GM23248 (cell line): ENCODE measurements at regions not wholly inside any gene's neighbourhood (a gene's known extent, or its start where the extent isn't known, plus 50 kb on each side); places are given as distances from the start of the nearest gene placed in this dataset.

Source experiments
- DNase-seq: peaks from one replicate; pipeline ENCODE4 v3.0.0-alpha.2; 2015
- H2AFZ ChIP-seq: fragments of 200-600 bp; sonication (generic); 2 replicates; pipeline ENCODE4 v1.6.1; 2016; ENCODE audit warnings: antibody characterized with exemption
- H3F3A ChIP-seq: fragments of 200-600 bp; sonication (generic); 2 replicates; pipeline ENCODE4 v1.6.1; 2016; ENCODE audit warnings: mild to moderate bottlenecking, antibody characterized with exemption, mixed run types; ENCODE audit not compliant: insufficient read depth
- H3K27ac ChIP-seq: fragments of 200-600 bp; sonication (generic); 2 replicates; pipeline ENCODE4 v1.5.1; 2016; ENCODE audit warnings: mild to moderate bottlenecking
- H3K27me3 ChIP-seq: fragments of 200-600 bp; sonication (generic); replicated peaks from 2 replicates; pipeline ENCODE4 v1.6.1; 2016; ENCODE audit warnings: mild to moderate bottlenecking; ENCODE audit not compliant: insufficient read depth
- H3K36me3 ChIP-seq: fragments of 200-600 bp; sonication (generic); 2 replicates; pipeline ENCODE4 v1.6.1; 2016; ENCODE audit warnings: low read depth, mild to moderate bottlenecking
- H3K4me1 ChIP-seq: fragments of 200-600 bp; sonication (generic); 2 replicates; pipeline ENCODE4 v1.6.1; 2016; ENCODE audit warnings: mild to moderate bottlenecking; ENCODE audit not compliant: insufficient read depth
- H3K4me2 ChIP-seq: fragments of 200-600 bp; sonication (generic); one replicate; pipeline ENCODE4 v1.6.1; 2016; ENCODE audit warnings: mild to moderate bottlenecking; ENCODE audit not compliant: unreplicated experiment
- H3K4me3 ChIP-seq: fragments of 200-600 bp; sonication (generic); 2 replicates; pipeline ENCODE4 v1.5.1; 2016; ENCODE audit warnings: mild to moderate bottlenecking
- H3K79me2 ChIP-seq: fragments of 200-600 bp; sonication (generic); 2 replicates; pipeline ENCODE4 v1.6.1; 2016; ENCODE audit warnings: mild to moderate bottlenecking; ENCODE audit not compliant: insufficient read depth
- H3K9ac ChIP-seq: fragments of 200-600 bp; sonication (generic); 2 replicates; pipeline ENCODE4 v1.6.1; 2016; ENCODE audit warnings: mild to moderate bottlenecking
- H3K9me2 ChIP-seq: fragments of 200-600 bp; sonication (generic); 2 replicates; pipeline ENCODE4 v1.6.1; 2016; ENCODE audit warnings: mixed run types, mild to moderate bottlenecking, moderate library complexity; ENCODE audit not compliant: insufficient read depth
- H3K9me3 ChIP-seq: fragments of 200-600 bp; sonication (generic); one replicate; pipeline ENCODE4 v1.6.1; 2017; ENCODE audit warnings: low read depth
- H4K20me1 ChIP-seq: fragments of 200-600 bp; sonication (generic); 2 replicates; pipeline ENCODE4 v1.6.0; 2016; ENCODE audit not compliant: insufficient read depth
- EZH2 ChIP-seq: fragments of 200-600 bp; sonication (generic); IDR thresholded peaks from 2 replicates; pipeline ENCODE4 v1.6.1; 2018; ENCODE audit warnings: antibody characterized with exemption, mild to moderate bottlenecking; ENCODE audit not compliant: insufficient read depth, poor library complexity, severe bottlenecking
- EZH2phosphoT487 ChIP-seq: fragments of 200-600 bp; sonication (generic); IDR thresholded peaks from 2 replicates; pipeline ENCODE4 v1.6.1; 2018; ENCODE audit warnings: antibody characterized with exemption, moderate library complexity, mild to moderate bottlenecking, low read depth; ENCODE audit not compliant: insufficient read depth
- WGBS, 2 experiments: methylation state at CpG; one replicate each; pipeline ENCODE4 v1.1.6; 2015 to 2017; ENCODE audit warnings: low lambda C conversion rate in 2 of 2, low coverage in 1 of 2; ENCODE audit errors: missing lambda C conversion rate in 2 of 2; 5-methylcytosine and 5-hydroxymethylcytosine counted together
- in situ Hi-C: fragments of 300-500 bp; cut with MboI; formaldehyde crosslinking; loops from 2 replicates; pipeline ENCODE4 v1.15.0; 2020

GRCh38 chr3:187925326-187925725, 180.1 kb upstream of the BCL6 start:
- H3K79me2 ChIP-seq: no peaks in the 10 kb centered on the region
- peaks cover 5% of the 10 kb centered on the region for H3K9me3 ChIP-seq
- H3K4me1 ChIP-seq: peaks cover 14% of the 10 kb centered on the region
- no peak overlapping the region for H3K4me3 ChIP-seq
- 30 to 59% methylated on average over 1 of the region's 1 CpG for WGBS, 2 experiments
- no peaks in the 10 kb centered on the region for H4K20me1 ChIP-seq
- TF ChIP-seq EZH2 (no peak), EZH2phosphoT487 (no peak)
- H3K27ac ChIP-seq: no peak overlapping the region
- H3F3A ChIP-seq: no peaks in the 10 kb centered on the region
- H2AFZ ChIP-seq: no peak overlapping the region
- DNase-seq: no peak
- H3K9ac ChIP-seq: no peak overlapping the region
- no peaks in the 10 kb centered on the region for H3K36me3 ChIP-seq
- no peaks in the 10 kb centered on the region for H3K27me3 ChIP-seq
- in situ Hi-C loops: no loop called here
- no peaks in the 10 kb centered on the region for H3K9me2 ChIP-seq
- H3K4me2 ChIP-seq: no peak overlapping the region

GRCh38 chr3:187926620-187927019, 181.4 kb upstream of the BCL6 start:
- TF ChIP-seq EZH2 (no peak), EZH2phosphoT487 (no peak)
- Histone ChIP-seq H3K27ac (no peak overlapping the region), H3K4me2 (no peak overlapping the region), H3K4me3 (no peak overlapping the region), H3K9me2 (no peaks in the 10 kb centered on the region), H3F3A (no peaks in the 10 kb centered on the region), H3K79me2 (no peaks in the 10 kb centered on the region), H3K27me3 (no peaks in the 10 kb centered on the region), H2AFZ (no peak overlapping the region), H3K9ac (no peak overlapping the region), H3K36me3 (no peaks in the 10 kb centered on the region), H4K20me1 (no peaks in the 10 kb centered on the region), H3K9me3 (peaks cover 5% of the 10 kb centered on the region), H3K4me1 (peaks cover 10% of the 10 kb centered on the region)
- 72 to 78% methylated on average over 3 of the region's 3 CpGs for WGBS, 2 experiments
- no peak for DNase-seq
- in situ Hi-C loops: no loop called here

GRCh38 chr3:187927565-187927964, 182.3 kb upstream of the BCL6 start:
- H3F3A ChIP-seq: no peaks in the 10 kb centered on the region
- no peak overlapping the region for H3K4me2 ChIP-seq
- peaks cover 5% of the 10 kb centered on the region for H3K9me3 ChIP-seq
- no peak for TF ChIP-seq EZH2
- TF ChIP-seq EZH2phosphoT487: no peak
- H3K4me3 ChIP-seq: no peak overlapping the region
- no peak for DNase-seq
- no peaks in the 10 kb centered on the region for H3K27me3 ChIP-seq
- no peak overlapping the region for H3K27ac ChIP-seq
- 38 to 64% methylated on average over 1 of the region's 1 CpG for WGBS, 2 experiments
- H3K9me2 ChIP-seq: no peaks in the 10 kb centered on the region
- H3K36me3 ChIP-seq: no peaks in the 10 kb centered on the region
- H3K4me1 ChIP-seq: peaks cover 9% of the 10 kb centered on the region
- H2AFZ ChIP-seq: no peak overlapping the region
- no peak overlapping the region for H3K9ac ChIP-seq
- H3K79me2 ChIP-seq: no peaks in the 10 kb centered on the region
- in situ Hi-C loops: no loop called here
- H4K20me1 ChIP-seq: no peaks in the 10 kb centered on the region

- WGBS, 2 experiments: 83 to 87% methylated on average over 8 of the region's 8 CpGs
- no peaks in the 10 kb centered on the region for H3F3A ChIP-seq
- TF ChIP-seq EZH2 (no peak), EZH2phosphoT487 (no peak)
- H3K4me3 ChIP-seq: no peak overlapping the region
- H3K36me3 ChIP-seq: no peaks in the 10 kb centered on the region
- H3K27ac ChIP-seq: no peak overlapping the region
- H3K4me1 ChIP-seq: no peaks in the 10 kb centered on the region
- H3K4me2 ChIP-seq: no peak overlapping the region
- H3K27me3 ChIP-seq: no peaks in the 10 kb centered on the region
- no peaks in the 10 kb centered on the region for H3K79me2 ChIP-seq
- H4K20me1 ChIP-seq: no peaks in the 10 kb centered on the region
- in situ Hi-C loops: no loop called here
- peaks cover 5% of the 10 kb centered on the region for H3K9me3 ChIP-seq
- no peaks in the 10 kb centered on the region for H3K9me2 ChIP-seq
- no peak for DNase-seq
- no peak overlapping the region for H3K9ac ChIP-seq
- no peak overlapping the region for H2AFZ ChIP-seq
Measured at GRCh38 chr3:187929112-187929816, 184.0 kb upstream of the BCL6 start.
